ENCODE measurements at regions not wholly inside any gene's neighbourhood (a gene's known extent, or its start where the extent isn't known, plus 50 kb on each side); places are given as distances from the start of the nearest gene placed in this dataset.
"Not testable (repeated sequence)": the region's sequence is repeated elsewhere in the genome, so short reads cannot be mapped to it uniquely, and the experiment has no call there.

DNA sequence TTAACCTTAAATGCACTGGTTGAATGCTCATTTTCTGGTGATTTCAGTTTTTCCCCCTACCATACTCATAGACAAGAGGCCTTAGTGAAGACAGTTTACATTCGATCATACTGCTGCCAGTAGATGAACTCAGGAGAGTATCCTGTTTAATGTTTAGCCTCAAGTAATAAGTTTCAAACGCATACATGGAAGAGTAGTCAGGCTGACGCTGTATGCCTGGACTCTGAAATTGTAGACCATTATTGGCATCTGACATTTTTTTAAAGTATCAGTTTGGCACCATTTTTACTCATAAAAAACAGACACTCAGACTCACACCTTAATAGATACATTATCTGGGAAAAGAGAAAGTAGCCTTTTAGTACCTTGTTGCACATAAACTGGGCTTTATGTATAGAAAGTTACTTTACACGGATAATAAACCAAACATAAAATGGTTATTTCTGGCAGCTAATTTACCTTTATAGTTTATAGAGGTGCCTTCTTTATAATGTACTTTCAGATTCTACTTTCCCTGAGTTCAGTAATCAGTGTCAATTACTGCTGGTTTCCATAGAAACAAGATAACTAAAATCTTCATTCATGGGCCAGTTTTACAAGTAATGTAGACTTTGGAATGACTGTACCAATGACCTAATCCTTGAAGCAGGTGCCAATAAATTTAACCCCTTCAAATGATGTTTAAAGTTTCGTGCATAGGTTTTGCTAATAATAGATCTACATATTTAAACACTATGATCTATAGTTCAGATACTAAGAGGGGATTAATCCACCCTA is 183.8 kb upstream of the ITGA1 start:
- no peak for DNase-seq (ENCODE audit: extremely low read depth, low read depth, low spot score)

DNA sequence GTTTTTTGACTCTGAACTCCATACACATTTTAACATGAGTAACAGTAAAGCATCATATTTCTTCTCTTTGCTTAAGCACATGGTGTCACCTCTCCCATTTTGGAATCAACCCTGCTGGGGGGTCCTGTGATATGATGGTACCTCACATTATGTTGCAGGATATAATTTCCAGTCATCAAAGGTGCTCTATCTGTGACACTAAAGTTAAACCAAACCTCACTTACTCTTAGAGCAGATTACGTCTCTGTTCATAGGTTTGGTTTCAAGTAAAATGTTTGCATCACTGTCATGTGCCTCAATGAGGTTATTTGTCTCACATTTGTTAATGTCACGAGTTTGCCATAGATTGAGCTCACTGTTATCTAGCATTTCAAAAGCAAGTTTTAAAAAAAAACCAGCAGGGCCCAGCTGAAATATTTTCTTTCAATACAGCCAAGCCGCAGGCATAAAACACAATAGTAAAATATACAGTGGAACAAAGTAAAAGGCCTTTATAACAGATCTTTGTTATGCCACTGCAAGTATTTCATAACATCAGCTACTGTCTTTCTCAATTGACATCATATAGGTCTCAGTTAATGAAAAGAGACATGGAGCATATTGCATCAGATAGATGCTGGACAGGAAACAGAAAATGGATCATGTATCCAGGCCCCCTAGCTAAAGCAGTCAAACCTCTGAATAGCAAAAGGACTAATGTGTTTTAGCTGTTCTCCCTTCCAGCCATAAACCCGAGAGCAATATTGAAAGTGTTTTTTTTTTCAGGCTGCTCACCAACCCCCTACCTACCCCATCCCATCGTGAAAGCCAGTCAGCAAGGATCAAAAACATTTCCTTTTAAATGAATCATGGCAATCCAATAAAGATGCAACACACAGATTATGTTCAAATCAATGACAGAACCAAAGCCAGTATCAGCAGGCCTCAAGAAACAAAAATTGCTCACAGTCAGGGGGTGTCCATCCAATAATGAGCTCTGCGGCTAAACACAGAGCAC is 182.1 kb upstream of the ITGA1 start:
- no peak for DNase-seq (ENCODE audit: extremely low read depth, low read depth, low spot score)

DNA sequence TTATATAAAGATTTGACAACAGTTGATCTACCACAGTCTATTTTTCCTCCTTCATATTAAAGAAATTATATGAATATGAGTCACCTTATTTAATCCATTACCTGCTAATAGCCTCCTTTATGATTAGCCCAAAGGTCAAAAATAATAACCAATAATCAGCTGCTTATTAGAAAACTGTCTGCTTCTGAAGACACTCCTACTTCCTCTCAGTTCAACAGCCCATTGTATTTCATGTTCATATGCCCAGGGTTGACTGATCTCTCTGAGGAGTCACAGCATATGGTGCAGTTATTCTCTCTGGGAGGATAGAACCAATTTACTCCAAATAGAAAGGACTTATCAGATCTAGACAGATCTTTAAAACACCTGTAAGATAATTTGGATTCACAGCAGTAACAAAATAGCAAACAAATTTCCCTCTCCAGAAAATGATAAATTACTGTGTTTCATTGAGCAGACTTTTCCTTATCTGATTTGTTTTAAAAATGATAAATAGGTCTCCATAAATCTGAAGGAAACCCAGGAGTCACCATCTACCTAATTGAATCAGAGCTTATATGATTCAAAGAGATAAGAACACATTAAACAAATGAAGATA is 180.4 kb upstream of the ITGA1 start:
- no peak for DNase-seq (ENCODE audit: extremely low read depth, low read depth, low spot score)

DNA sequence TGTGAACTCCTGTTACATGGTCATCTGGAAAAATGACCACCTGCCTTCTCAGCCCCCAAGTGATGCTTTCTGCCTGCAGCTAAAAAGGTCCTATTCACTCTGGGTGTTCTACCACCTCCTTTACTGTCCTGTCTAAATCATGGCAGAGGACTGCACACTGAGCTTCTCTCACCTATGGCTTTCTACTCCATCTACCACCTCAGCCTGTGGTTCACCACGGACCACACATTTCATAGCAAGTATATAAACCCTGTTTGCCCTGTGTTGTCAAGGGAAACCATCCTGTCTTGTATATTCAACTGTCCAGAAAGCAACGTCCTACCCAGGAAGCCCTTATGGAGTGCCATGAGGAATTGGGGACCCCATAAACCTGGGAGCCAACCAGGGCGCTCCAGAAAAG is 167.4 kb upstream of the ITGA1 start:
- no peak for DNase-seq (ENCODE audit: extremely low read depth, low read depth, low spot score)

DNA sequence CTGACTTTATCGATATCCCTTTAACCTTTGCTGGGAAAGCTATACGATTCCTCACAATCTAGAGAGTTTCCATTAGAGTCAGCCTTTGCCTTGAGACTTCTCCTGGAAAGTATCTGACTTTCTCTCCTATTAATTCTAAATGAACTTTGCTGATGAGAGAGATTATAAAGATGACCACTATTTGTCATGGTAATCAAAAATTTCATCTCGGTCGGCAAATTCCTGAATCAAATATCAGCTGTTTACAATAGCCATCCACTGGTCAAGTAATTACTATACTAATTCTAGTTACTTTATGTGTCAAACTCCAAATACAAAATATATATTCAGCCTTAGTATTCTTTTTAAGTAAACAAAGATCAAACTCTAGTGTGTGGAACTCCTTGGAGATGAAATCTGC is 164.4 kb upstream of the ITGA1 start:
- DNase-seq (ENCODE audit: extremely low read depth, low read depth, low spot score), result no peak

DNA sequence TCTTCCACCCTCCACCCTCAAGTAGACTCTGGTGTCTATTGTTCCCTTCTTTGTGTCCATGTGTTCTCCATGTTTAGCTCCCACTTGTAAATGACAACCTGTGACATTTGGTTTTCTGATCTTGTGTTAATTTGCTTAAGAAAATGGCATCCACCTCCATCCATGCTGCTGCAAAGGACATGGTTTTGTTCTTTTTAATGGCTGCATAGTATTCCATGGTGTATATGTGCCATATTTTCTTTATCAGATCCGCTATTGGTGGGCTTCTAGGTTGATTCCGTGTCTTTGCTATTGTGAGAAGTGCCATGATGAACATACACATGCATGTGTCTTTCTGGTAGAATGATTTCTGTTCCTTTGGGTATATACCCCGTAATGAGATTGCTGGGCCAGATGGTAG is 163.4 kb upstream of the ITGA1 start:
- DNase-seq (ENCODE audit: extremely low read depth, low read depth, low spot score), result no peak

DNA sequence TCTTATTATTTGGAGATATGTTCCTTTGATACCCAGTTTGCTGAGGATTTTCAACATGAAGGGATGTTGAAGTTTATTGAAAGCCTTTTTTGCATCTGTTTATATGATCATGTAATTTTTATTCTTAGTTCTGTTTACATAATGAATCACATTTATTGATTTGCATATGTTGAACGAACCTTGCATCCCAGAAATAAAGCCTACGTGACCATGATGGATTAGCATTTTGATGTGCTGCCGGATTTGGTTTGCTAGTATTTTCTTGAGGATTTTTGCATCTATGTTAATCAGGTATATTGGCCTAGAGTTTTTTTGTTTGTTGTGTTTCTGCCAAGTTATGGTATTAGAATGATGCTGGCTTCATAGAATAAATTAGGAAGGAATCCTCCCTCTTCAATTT is 161.4 kb upstream of the ITGA1 start:
- DNase-seq (ENCODE audit: extremely low read depth, low read depth, low spot score), result no peak

DNA sequence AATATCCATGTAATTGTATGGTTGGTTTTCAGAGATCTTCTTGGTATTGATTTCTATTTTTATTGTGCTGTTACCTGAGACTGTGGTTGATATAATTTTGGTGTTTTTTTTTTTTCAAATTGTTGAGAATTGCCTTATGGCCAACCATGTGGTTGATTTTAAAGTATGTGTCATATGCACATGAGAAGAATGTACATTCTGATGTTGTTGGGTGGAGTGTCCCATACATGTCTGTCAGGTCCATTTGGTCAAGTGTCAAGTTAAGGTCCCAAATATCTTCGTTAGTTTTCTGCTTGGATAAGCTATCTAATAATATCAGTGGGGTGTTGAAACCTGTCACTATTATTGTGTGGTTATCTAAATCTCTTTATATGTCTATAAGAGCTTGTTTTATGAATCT is 160.0 kb upstream of the ITGA1 start:
- no peak for DNase-seq (ENCODE audit: extremely low read depth, low read depth, low spot score)

DNA sequence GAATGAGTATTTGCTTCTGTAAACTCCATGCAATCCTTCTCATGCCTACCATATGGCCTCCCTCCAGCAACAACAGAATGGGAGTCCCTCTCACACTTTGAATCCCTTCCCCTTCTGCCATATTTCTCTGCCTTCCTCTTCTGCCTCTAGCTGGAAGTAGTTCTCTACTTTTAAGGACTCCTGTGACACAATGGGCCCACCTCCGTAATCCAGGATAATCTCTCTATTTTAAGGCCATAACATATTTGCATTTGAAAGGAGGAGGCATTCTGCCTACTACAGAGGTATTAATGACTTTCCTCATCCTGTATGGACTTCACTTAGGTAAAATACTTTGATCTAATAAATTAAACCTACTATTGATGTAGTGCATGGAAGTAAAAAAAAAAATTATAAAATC is 155.4 kb upstream of the ITGA1 start:
- no peak for DNase-seq (ENCODE audit: extremely low read depth, low read depth, low spot score)

DNA sequence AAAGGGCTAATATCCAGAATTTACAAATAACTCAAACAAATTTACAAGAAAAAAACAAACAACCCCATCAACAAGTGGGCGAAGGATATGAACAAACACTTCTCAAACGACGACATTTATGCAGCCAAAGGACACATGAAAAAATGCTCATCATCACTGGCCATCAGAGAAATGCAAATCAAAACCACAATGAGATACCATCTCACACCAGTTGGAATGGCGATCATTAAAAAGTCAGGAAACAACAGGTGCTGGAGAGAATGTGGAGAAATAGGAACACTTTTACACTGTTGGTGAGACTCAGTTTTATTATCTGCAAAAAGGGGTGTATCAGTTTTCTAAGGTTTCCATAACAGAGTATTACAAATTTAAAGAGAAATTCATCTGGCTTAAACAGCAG is 153.5 kb upstream of the ITGA1 start:
- DNase-seq (ENCODE audit: extremely low read depth, low read depth, low spot score), result not testable (repeated sequence)

DNA sequence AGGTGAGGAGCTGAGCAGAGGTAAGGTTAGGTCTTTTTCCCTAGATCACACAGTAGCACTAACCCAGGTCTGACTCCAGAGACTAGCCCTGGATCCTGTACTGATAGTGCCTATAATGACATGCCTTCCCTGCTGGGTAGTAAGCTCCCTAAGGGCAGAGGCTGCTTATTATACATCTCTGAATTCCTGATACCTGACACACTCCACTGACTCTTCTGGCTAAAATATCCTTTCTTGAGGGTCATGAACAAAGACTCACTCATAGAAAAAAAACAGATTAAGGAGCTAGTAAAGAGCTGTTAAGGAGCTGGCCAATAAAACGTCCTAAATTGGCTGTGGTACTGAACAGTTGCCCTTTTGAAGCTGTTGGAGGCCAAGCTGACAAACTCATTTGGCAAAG is 149.0 kb upstream of the ITGA1 start:
- no peak for DNase-seq (ENCODE audit: extremely low read depth, low read depth, low spot score)

DNA sequence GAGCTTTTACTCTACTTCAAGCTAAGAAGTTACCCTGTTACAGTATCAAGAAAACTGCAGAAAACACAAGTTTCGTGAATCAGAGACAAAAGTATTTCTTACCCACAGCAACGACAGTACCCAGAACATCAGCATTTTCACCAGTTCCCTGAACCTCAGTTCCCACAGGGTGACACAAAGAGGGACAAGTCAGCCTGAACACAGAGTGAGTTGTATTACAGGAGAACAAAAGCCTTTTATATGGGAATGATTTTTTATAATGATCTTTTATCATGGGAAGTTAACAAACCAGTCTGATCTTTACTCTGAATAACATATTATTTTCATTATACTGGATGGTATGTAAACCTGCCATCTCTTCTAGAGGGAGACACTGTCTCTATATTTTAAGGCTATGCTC is 139.0 kb upstream of the ITGA1 start:
- DNase-seq (ENCODE audit: extremely low read depth, low read depth, low spot score), result no peak

DNA sequence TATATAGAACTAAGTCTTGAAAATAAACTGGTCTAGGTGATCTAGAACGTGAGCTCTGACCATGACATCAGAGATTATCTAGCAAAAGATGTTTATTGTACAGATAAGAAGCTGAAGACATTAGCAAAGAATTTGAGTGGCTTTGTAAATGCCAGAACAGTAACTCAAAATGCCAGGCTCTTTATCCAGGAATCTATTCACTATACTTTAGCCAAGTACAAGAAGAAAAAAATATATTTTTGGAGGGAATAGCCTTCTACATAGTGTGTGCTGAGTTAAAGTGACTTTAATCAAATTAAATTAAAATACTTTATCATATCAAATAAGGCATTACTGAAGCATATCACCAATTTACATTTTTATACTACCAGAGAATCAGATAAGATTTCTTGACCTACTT is 132.6 kb upstream of the ITGA1 start:
- no peak for DNase-seq (ENCODE audit: extremely low read depth, low read depth, low spot score)

DNA sequence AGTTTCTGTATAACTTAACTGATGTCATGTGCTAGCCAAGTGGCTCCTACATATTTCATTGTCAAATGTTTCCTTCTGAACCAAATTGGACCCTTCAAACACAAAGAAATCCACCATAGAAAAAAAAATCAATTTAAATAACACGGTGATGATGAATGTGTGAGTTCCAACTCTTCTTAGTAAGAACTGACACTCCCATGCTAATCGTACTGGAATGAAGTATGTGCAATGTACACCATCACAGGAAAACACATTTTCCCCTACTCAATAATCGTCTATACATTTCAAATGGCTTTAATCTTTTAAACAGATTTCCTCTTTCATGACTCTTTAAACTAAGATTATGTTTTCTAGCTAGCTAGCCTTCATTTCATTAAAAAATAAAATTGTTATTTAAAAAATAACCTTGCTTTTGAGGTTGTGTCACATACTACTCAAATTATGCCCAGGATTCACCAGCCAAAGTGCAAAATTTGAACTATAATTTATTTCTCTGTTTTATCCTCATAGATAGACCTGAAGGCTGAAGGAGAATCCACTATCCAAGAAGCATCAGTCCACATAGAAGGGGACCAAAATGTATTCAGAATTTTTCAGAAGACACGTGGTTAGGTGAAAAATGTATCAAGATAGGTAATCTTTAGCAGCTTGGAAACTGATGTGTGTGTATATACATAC is 131.0 kb upstream of the ITGA1 start:
- no peak for DNase-seq (ENCODE audit: extremely low read depth, low read depth, low spot score)

DNA sequence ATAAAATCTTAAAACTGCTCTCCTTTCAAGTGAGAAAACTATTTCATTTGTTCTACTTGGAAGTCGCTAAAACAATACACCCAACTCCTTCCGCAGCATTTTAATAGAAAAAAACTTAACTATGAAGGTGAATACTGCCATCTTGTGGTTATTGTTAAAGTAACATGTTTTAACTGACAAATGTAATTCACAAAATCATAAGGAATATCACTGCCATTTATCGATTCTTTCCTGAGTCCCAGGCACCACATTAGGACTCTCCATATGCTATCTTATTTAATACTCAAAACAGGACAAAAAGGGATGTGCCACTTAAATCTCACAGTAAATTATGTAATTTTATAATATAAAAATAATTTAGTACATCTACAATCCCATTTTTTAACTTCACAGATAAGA is 130.5 kb upstream of the ITGA1 start:
- DNase-seq (ENCODE audit: extremely low read depth, low read depth, low spot score), result peak; percentile 23

DNA sequence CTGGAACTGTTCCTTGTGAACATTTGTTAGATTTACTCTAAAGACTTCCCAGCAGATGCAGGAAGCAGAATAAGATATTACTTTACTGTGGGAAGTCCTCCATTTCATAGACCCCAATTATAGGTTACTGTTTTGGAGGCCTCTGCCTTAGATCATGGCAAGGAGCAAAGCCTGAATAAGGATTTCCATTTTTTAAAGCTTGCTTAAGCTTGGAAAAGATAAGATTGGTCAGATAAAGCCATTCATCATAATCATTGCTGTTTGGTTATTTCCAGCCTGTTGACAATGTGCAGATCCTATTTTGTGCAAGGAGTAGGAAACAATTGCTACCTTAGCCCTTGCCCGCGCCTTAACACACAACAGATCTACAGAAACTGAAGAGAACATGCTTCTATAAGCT is 129.5 kb upstream of the ITGA1 start:
- DNase-seq (ENCODE audit: extremely low read depth, low read depth, low spot score), result no peak

DNA sequence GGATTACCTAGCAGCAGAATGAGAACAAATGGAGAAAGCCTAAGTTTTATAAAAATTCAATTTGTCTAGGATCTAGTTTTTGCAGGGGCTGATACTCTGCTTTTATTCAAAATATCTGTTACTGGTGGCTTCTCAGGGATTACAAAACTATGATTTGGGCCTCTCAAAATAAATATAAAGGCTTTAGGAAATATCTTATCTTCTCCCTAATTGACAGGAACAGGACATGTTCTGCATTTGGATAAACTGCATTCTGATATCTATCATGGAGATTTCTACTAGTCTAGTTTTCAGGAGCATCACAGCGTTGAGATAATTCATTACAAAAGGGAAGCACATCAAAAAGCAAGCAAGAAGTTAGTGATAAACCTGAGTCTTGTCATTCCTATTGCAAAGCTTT is 127.1 kb upstream of the ITGA1 start:
- DNase-seq (ENCODE audit: extremely low read depth, low read depth, low spot score), result no peak

DNA sequence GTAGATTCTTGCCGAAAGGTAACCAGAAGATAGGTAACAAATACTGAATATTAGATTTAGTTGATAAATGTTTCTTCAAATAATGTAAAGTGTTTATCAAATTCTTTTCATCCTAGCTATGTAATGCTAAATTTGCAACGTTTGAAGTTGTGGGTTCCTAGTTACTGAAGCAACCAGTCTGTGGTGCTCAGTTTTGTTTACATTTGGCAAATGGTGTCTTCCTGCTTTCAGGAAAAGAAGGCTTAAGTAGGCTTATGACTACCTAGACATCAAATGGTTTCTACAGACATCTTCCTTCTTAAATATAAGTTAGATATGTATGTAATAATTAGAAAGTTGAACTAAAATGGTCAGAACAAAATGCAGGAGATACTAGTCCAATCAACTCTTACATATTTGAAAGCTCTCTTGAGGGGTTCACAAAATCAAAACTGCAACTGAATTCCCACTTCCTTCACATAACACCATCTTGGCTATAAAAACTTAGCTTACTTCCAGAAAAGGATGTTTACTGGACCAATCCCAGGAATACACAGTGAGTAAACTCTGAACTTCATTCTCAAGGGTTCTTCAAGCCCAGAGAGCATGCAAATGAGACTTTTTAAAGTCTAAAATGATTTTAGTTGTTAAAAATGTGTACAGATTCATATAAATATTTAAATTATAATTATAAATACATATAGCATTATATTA is 125.7 kb upstream of the ITGA1 start:
- no peak for DNase-seq (ENCODE audit: extremely low read depth, low read depth, low spot score)

DNA sequence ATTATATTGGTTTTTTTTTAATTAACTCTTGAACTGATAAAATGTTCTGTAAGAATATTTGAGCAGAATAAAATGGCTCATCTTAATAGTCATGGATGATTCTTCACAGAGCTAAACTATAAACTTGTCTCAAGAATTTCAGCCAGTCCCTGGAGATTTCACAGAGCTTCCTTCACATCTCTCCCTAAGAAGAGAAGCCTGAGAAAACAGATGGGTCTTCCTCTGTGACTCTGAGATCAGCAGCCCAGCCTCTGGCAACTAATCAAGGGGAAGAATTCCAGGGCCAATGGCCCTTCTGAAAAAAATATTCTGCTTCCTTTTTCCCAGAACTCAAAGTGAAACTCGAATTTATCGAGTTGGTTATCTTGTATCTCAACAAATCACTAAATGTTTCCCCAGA is 122.2 kb upstream of the ITGA1 start:
- no peak for DNase-seq (ENCODE audit: extremely low read depth, low read depth, low spot score)

DNA sequence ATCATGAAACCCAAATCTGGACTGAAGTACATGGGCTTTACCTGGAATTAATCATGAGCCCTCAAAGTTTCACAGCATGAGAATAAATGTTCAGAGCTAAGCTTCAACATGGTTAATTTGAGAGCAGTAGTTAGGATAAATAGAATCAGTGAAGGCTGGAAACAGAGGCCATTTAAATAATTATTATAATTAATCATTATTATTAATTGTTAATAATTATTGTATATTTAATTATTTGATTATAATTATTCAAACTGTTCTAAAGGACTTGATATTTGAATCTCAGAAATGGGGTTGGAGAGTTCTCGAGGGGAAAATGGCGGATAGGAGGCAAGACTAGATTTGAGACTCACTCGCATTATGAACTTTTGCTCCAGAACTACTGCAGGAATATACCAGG is 119.6 kb upstream of the ITGA1 start:
- DNase-seq (ENCODE audit: extremely low read depth, low read depth, low spot score), result no peak

All from glomerular endothelial cell (primary cell).